HG02884 (cell line): ENCODE measurements at regions not wholly inside any gene's neighbourhood (a gene's known extent, or its start where the extent isn't known, plus 50 kb on each side); places are given as distances from the start of the nearest gene placed in this dataset.

Experiments
- ATAC-seq: cut with Tn5 transposase; IDR thresholded peaks from one replicate; pipeline ENCODE4 v1.9.1; 2021; ENCODE audit warnings: mild to moderate bottlenecking, moderate library complexity; ENCODE audit not compliant: unreplicated experiment

DNA sequence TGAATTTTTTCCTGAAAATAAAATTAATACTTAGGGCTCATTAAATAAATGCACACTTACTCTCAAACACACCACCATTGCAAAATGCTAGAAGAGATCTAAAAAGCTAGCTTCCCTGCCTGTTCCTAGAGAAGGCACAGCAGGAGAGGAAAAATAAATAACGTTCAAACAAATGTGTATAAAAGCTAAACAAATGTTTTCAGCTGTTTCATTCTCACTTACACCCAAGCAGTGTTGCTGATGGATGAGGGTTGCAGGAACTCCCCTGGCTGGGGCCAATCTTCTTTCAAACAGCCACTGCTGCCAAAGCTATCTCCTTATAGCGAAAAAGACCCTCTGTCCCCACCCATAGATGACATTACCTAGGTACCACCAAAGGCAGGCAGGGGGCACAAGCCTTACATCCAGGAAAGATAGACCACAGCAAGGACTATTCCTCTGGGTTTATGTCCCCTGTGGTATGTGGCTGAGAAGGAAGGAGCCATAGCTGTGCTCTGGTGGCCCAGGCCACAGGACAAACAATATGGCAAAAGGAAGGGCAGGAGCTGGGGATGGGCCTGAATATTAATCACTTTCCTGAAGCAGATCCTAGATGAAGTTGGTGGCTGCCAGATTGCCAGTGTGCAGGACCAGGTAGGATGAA, 214.6 kb downstream of the TTC32 start:
- no peak for ATAC-seq

DNA sequence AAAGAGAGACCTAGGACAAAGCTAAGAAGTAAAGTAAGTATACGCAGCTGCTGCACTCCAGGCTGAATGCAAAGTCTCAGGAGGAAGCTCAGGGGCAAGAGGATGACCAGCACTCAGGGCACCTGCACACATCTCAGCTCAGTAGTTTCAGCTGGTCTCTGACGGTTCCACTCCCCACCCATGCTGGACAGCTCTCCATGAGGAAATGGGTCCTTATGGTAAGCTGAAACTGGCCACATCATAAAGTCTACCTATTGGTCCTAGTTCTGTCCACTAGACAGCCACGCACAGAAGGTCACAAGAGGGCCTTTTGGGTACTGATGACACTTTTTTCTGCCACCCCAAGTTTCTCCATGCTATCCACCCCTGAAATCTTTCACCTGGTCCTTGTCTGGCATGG, 215.3 kb downstream of the TTC32 start:
- ATAC-seq: no peak

DNA sequence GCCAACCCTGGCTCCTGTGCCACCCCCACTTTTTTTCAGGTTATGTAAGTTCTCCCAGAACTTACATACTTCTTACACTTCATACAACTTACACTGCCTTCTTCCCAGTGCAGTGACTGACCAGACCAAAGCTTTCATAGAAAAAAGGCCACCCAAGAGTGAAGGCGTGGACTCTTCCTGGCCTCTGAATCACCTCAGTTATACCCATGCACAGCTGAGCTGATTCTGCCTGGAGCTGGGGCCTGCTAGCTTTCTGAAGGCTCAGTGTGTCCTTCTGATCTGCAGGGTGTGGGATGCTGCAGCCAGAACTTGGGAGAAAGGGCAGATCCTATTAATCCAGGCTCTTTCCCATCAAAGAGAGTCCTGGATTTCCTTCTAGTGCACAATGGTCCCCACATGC, 216.1 kb downstream of the TTC32 start:
- no peak for ATAC-seq

DNA sequence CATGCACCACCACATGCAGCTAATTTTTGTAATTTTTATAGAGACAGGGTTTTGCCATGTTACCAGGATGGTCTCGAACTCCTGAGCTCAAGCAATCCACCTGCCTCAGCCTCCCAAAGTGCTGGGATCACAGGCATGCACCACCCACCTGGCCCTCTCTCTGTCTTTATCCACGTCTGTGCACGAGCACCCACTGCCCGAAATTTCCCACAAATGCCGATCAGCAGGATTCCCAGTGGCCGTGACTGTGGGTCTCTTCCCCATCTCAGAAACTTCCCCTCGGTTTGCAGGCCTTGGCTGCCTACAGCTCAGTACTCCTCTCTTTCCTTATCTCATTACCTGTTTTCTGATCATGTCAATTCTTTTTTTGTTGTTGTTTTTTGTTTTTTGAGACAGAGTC, 217.3 kb downstream of the TTC32 start:
- no peak for ATAC-seq

DNA sequence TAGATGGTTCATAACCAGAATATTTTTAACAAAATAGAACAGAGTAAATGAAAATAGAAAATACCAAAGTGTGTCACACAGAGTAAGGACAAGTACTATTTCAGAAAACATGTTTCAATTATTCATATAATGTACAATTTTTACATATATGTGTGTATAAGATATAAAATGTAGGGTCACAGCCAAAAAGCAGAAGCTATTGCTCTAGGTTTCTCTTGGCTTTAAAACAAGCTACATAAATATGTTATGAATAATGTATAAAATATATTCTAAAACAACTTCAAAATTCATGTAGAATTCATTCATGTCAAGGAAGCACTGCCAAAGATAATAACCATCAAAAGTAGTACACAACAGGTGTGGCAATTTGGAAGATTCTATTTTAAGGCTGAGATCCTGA, 218.2 kb downstream of the TTC32 start:
- no peak for ATAC-seq

DNA sequence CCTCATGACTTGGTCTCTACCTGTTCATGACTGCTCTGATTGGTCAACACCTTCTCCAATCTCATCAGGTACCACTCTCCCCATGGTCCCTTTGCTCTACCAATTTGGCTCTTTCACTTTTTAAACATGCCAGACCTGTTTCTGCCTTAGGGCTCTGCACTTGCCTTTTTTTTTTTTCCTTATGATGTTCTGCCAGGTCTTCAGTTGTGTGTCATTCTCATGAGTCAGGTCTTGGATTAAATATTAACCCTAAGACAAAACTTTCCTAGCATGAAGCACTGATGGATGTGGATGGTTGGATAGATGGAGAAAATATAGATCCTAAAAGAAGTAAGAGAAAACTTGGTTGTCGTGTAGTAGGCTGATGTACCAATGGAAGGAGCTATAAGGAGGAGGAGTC, 219.3 kb downstream of the TTC32 start:
- ATAC-seq: no peak

DNA sequence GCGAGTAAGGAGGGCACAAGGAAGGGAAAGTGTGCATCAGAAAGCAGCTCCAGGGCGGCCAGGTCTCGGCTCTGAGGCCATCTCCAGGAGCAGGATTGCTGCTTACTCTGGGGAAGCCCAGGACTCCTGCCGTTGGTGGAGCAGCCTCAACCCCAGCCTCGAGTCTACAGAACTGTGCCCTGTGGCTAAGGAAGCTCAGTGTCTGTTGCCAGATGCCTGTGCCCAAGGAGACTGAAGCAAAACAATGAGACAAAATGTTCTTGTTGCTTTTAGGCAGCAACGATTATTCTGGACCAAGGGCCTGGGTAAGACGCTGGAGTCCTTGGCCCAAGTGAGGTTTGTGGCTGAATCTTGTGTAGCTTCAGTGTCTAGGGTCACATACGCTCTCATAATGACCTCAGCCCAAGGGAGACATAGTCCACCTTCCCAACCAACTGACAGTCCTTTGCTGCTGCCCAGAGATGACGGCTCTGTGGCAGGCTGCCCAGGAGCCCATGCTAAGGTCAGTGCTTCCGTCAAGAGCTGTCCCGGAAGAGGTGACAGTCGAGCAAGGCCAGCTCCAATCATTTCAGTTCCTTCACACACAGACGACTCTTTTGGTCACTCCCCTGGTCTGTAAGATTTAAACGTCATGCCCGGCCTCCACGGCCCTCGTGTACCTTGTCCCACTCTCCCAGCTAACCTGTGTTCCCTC, 223.8 kb downstream of the TTC32 start:
- no peak for ATAC-seq

DNA sequence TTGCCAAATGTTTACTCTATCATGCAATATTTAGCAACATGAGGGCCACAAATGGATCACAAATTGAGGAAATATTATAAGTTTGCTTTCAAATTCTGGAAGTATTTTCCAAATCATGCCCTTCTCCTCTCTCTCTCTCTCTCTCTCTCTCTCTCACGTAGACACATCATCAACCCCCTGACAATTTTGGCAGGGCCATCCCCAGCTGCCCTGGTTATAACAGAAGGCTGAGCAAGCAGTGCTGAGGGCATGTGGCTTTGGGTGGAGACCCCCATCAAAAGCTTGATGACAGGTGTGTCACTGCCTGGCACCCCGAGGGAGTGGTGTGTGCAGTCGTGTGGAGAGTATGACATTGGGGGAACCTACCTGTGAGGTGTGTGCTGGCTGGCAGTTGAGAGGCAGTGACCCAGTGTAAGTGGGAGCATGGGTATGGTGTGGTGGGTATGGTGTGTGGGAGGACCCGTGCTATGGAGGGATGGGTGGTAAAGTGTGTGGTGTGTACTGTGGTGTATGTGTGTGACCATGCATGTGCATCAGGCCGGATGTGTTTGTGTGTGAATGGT, 224.5 kb downstream of the TTC32 start:
- ATAC-seq: no peak

DNA sequence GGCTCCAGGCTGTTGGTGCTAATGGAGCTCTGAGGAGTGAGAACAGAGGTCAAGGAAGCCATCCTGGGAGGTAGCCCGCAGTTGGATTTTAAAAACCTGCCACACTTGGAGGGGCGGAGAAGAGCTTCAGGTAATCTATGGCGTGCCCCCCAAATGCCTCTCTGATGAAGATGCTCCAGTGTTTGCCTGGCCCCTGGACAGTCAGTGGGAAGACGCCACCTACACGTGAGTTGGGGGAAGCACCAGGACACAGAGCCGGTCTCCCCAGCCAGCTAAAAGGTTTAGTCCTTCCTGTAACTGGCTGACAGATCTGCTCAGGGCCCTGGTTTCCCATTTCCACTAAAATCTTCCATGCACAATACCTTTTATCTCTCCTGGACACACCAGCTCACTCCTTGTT, 225.0 kb downstream of the TTC32 start:
- no peak for ATAC-seq

DNA sequence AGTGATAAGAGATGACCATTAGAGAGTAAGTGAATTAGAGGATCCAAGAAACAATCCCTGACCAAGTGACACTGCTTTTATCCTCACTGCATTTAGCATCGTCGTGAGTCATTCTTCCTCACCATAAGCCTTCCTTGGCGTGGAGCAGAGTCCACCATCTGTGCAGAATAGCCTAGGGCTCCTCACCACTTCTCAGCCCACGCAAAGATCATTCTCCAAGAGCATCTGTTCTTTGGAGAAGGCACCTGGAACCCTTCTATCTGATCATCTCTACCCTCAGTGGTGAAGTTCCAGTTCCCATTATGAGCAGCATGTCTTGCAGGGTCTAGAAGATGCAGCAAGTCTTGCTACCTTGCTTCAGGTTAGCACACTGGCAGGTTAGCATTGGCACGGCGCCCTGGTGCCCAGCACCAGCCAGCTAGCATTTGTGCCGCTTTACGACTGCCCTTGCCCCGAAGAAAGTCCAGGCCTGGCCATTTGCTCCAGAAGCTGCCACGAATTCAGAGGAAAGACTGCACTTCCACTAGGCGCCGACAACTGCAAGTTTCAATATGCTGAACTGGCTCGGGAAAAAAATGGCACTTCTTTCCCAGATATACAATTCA, 225.8 kb downstream of the TTC32 start:
- no peak for ATAC-seq

DNA sequence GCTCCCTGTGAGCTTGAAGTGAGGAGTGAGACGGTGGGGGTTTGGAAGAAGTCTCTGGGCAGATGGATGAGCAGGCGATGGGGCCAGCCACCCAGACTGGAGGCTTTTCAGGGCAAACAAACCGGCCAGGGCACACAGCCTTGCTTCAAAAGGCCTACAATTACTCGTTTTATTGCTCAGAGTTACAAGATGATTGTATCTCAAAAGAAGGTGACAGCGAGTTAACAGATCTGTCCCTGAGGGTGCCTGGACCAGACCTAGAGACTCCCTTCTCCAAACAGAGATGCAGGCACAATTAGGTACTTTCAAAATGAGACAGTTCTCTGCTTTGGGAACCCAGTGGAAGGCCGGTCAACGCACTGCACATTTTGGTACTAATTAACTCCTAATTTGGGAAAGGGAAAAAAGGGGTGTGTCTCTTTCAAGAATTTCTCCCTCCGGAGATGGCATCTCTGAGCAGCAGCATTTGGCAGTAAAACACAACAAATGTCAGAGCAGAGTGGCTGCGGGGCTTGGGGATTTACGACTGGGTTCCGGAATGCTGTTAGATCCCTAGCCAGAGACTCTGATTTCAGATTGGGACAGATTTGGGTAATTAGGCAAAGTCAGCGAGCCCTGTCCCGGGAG, 226.7 kb downstream of the TTC32 start:
- ATAC-seq: no peak

DNA sequence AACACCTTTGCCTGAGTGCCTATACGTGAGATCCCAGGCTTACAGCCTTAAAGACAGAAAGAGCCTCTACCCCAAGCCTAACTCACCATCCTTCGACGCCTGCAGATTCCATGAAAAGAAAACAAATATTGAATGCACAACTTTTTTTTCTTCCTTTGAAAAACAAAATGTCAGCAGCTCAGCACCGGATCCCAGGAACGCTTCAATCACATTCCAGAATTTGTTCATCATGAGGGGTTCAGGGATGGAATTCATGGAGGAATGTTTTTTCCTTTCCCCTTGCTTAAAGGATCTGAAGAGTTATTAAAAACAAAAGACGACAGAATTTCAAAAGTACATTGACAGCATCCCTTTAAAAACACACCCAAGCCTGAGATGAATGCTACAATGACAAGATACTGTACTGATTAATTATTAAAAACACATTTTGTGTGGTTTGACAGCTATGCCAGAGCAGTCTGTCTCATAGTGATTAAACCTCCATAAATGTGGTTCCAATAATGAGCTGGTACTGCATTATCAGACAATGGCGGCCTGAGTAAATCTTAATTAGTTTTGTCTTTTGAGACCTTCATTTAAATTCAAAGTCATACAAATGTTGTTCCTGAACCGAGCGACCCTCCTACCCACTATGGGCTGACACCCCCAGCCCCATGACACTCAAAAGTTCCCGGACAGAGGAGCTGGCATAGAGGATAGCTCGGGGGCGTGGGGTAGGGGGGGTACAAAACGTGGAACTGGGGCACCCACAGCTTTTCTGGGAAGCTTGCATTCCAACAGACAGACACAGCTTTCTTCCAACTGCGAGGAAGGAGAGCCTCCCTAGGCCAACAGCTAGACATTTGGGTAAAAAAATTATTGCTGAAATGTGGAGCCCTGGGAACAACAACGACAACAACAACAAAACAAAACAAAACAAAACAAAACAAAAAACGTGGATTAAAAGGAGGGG, 227.5 kb downstream of the TTC32 start:
- ATAC-seq: no peak

DNA sequence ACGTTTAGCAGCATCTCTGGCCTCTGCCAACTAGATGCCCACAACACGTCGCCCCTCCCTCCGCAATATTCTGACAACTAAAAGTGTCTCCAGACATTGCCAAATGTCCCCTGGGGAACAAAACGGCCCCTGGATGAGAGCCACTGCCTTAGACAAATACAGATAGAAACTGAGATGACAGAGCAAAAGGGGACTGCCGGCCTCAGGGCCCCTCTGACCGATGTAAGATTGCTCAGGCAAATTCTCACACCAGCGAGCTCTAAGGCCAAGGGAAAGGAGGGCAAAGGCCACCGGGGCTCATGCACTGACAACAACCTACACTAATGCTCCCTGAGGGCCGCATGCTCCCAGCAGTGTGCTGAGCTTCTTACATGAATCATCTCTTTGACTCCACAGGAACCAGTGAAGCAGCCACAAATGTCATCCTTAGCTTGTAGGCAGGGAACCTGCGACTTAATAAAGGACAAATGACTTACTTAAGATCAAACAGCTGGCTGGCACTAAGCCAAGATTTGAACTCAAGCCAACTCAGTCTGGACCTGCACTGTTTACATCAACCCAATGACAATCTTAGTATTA, 228.5 kb downstream of the TTC32 start:
- no peak for ATAC-seq

DNA sequence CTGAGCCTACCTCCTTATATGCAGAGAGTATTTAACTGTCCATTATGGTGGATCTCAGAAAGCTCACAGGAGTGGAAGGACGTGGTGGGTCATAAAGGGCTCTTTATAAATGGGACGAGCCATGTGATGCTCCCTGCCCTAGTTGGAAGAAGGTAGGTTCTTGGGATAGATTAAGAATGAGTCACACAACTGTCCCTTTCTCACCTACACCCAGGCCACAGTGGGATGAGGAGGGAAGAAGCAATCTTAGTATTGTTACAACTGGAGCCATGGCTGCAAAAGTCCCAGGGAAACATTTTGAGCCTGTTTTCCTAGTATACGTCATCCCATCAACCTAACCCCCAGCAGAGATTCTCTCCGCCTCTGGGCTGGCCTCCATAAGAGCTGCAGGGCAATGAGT, 229.9 kb downstream of the TTC32 start:
- ATAC-seq: no peak

DNA sequence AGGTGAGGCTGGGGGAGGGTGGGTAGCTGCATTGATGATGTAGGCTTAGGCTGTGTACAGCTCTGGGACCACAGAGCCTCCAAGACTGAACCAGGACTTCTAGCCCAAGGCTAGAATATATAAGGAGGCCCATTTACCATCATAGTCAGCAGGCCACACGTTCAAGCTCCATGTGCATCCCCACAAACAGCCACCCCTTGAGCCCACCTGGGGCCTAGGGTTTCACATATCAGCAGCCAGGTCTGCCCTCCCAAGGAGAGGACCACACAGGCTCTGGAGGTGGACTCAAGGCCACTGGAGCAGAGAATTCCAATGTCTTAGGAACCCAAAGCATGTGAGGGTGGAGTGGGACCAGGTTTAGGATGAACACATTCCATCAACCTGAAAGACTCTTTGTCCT, 230.5 kb downstream of the TTC32 start:
- no peak for ATAC-seq

DNA sequence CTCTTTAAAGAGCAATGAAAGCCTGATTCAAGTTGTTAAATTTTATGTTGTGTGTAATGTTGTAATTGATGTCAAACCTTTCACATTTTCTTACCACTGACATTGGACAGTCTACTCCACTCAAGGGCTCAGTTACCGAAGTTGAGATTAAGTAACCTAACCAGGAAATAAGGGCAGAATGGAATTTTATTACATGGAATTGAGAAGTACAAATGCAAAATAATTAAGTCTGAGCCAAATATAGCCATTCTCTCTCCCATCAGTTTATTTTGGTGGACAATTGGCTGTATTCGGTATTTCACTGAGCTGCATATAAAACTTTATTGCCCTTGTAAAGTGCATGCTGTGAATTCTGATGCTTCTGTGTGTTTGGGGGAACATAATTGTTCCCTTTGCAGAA, 231.5 kb downstream of the TTC32 start:
- ATAC-seq: no peak

DNA sequence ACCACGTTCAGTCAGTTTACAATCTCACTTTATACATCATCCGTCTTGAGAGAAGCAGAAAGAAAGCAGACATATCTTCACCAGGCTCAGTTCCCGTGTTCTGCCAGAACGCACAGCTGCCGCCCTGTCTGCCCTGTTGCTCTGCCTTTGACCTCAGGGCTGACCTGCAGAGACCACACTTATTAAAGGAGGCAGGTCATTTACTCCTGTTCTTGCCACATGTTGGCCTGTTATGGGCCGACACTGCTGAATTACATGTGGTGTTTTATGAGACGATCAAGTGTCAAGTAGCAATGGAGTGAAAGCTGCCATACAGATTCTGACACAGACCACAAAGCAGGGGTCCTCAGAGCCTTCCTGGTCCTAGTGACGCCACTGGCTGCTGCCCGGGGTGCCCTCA, 232.2 kb downstream of the TTC32 start:
- ATAC-seq: no peak

DNA sequence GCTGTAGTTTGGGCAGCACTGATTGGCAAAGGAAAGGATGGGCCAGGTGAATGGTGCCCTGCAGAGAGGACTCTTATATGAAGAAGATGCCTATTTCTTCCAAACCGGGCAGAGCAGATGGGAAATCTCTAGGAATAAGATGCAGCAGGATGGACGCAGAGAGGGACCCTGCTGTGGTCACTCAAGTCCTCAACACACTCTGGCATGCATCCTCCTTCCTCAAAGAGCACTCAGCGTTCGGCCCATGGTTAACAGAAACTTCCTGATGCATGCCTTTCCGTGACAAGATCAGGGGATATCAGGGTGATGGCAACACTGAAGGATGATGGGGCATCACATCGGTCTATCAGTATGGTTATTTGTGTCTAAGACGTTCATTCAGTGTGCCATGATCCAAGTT, 232.7 kb downstream of the TTC32 start:
- no peak for ATAC-seq

DNA sequence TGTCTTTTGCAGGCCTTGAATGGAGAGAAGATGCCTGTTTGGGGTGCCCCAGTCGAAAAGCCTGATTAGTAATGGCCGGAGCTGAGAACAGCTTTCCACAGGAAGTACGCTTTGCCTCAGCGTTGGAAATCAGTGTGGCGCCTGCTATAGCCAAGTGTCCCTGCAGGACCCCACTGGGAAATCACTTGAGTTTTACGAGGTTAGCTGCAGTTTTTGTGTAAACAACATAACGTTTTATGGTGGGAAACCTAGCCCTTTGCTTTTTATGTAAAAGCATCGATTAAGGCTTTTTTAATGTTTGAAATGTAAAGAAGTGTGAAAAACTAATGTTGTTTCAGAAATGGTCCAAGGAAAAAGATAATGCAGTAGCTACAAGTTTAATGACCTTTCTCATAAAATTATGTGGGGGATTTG, 234.2 kb downstream of the TTC32 start:
- ATAC-seq: no peak

DNA sequence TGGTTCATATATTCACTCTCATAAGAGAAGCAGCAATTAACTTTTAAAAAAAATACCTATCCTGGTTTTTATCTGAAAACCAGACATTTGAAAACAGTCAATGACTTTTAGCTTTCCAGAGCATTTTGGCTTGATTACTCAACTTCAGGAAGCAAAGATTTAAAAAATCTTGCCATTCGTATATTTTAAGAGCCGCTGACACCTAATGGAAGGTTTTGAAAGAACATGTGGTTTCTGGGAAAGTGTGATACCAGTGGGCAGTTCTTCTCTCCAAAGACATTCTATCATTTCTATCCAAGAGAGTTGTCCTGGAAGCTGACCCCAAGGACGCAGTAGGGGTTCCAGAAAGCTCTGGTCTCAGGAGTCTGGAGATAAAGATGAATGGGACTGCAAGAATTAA, 234.7 kb downstream of the TTC32 start:
- ATAC-seq: no peak
